NCI-H1417 (cell line): ENCODE measurements at regions not wholly inside any gene's neighbourhood (a gene's known extent, or its start where the extent isn't known, plus 50 kb on each side); places are given as distances from the start of the nearest gene placed in this dataset.

Experiments
- DNase-seq, 3 experiments: peaks; one replicate each; lab custom pipeline; 2025; lab: John Stamatoyannopoulos, UW

- no peak for DNase-seq
Observed at GRCh38 chr18:59087391-59087790, 52.3 kb upstream of the SEC11C start.
